SU-DHL-6 (cell line): ENCODE measurements at regions not wholly inside any gene's neighbourhood (a gene's known extent, or its start where the extent isn't known, plus 50 kb on each side); places are given as distances from the start of the nearest gene placed in this dataset.

Source experiments
- EZH2phosphoT487 ChIP-seq: fragments of 200-600 bp; sonication (generic), shearing (Covaris generic); conservative IDR thresholded peaks from 2 replicates; pipeline ENCODE4 v1.6.1; 2018; ENCODE audit warnings: mild to moderate bottlenecking, antibody characterized with exemption, low read length, moderate library complexity, mixed read lengths
- TF ChIP-seq, protein P1 (sequence below): fragments of 200-600 bp; sonication (generic); IDR thresholded peaks from one replicate; pipeline ENCODE4 v1.5.1; 2017; ENCODE audit warnings: antibody characterized with exemption, mild to moderate bottlenecking, low read length, moderate library complexity; ENCODE audit not compliant: insufficient read depth, poor library complexity, severe bottlenecking

DNA sequence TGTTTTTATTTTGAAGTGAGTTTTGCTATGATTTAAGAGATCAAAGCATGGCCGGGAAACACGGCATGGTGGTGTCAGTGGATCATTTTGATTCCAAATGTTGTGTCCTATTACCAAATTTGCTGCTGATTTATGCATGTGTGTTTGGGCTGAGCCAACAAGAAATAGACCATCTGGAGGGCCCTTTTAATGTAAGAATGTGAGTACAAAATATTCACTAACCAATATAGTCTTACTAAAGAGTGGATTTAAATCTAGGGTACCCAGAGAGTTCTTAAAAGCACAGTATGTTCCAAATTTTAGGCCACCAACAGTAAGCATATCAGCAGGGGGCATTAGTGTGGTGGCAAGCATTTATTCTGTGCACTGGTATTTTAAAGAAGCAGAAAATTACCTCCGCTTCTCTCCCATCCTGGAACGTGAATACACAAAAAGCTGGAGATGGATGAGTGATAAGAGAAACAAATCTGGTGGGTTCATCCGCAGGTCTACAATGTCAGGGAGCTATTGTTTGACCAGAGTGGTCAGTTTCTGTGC is 444.4 kb upstream of the IGFBP7 start:
- TF ChIP-seq, protein P1, sequence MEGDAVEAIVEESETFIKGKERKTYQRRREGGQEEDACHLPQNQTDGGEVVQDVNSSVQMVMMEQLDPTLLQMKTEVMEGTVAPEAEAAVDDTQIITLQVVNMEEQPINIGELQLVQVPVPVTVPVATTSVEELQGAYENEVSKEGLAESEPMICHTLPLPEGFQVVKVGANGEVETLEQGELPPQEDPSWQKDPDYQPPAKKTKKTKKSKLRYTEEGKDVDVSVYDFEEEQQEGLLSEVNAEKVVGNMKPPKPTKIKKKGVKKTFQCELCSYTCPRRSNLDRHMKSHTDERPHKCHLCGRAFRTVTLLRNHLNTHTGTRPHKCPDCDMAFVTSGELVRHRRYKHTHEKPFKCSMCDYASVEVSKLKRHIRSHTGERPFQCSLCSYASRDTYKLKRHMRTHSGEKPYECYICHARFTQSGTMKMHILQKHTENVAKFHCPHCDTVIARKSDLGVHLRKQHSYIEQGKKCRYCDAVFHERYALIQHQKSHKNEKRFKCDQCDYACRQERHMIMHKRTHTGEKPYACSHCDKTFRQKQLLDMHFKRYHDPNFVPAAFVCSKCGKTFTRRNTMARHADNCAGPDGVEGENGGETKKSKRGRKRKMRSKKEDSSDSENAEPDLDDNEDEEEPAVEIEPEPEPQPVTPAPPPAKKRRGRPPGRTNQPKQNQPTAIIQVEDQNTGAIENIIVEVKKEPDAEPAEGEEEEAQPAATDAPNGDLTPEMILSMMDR, result no peak
- no peak for TF ChIP-seq EZH2phosphoT487
